Astrocyte (in vitro differentiated cells and primary cell): ENCODE measurements at regions not wholly inside any gene's neighbourhood (a gene's known extent, or its start where the extent isn't known, plus 50 kb on each side); places are given as distances from the start of the nearest gene placed in this dataset.

ENCODE experiments used
- DNase-seq: peaks from one replicate; pipeline ENCODE4 v3.0.0-alpha.2; 2010; ENCODE audit warnings: low read depth
- FAIRE-seq: peaks from 2 replicates; lab custom pipeline; 2011; peaks lifted over from hg19 to GRCh38; lab: Jason Lieb, UNC
- H2AFZ ChIP-seq: 2 replicates; pipeline ENCODE4 v1.6.0; 2012; ENCODE audit warnings: low read depth, low read length, inconsistent platforms
- H3K27ac ChIP-seq: 2 replicates; pipeline ENCODE4 v1.5.1; 2011; ENCODE audit warnings: low read depth, low read length, inconsistent platforms
- H3K27me3 ChIP-seq: 2 replicates; pipeline ENCODE4 v1.6.0; 2011; ENCODE audit warnings: low read length, inconsistent platforms; ENCODE audit not compliant: insufficient read depth
- H3K36me3 ChIP-seq: 2 replicates; pipeline ENCODE4 v1.5.1; 2011; ENCODE audit warnings: low read length, inconsistent platforms; ENCODE audit not compliant: insufficient read depth
- H3K4me1 ChIP-seq: 2 replicates; pipeline ENCODE4 v1.5.1; 2011; ENCODE audit warnings: low read length, inconsistent platforms; ENCODE audit not compliant: insufficient read depth
- H3K4me2 ChIP-seq: 2 replicates; pipeline ENCODE4 v1.6.0; 2012; ENCODE audit warnings: low read length, inconsistent platforms
- H3K4me3 ChIP-seq: 2 replicates; pipeline ENCODE4 v1.5.1; 2011; ENCODE audit warnings: low read depth, mild to moderate bottlenecking, low read length, inconsistent platforms; ENCODE audit not compliant: insufficient read depth
- H3K79me2 ChIP-seq: 2 replicates; pipeline ENCODE4 v1.6.0; 2012; ENCODE audit warnings: mild to moderate bottlenecking, low read length, inconsistent platforms; ENCODE audit not compliant: insufficient read depth
- H3K9ac ChIP-seq: 2 replicates; pipeline ENCODE4 v1.6.0; 2012; ENCODE audit warnings: mild to moderate bottlenecking, low read length, inconsistent platforms
- H3K9me3 ChIP-seq: 2 replicates; pipeline ENCODE4 v1.5.1; 2012; ENCODE audit warnings: low read depth, mild to moderate bottlenecking, low read length, inconsistent platforms; ENCODE audit not compliant: insufficient read depth
- H4K20me1 ChIP-seq: 2 replicates; pipeline ENCODE4 v1.6.0; 2012; ENCODE audit warnings: low read length, inconsistent platforms; ENCODE audit not compliant: insufficient read depth
- H3K27ac Mint-ChIP-seq: one replicate; pipeline ENCODE4 v1.8.0; 2021; ENCODE audit warnings: mild to moderate bottlenecking, mixed read lengths; ENCODE audit not compliant: unreplicated experiment
- H3K27me3 Mint-ChIP-seq: one replicate; pipeline ENCODE4 v1.8.0; 2021; ENCODE audit warnings: low read depth, mixed read lengths; ENCODE audit not compliant: unreplicated experiment
- H3K36me3 Mint-ChIP-seq: one replicate; pipeline ENCODE4 v1.8.0; 2021; ENCODE audit warnings: low read depth, mixed read lengths; ENCODE audit not compliant: unreplicated experiment
- H3K4me1 Mint-ChIP-seq: one replicate; pipeline ENCODE4 v1.8.0; 2021; ENCODE audit warnings: low read depth, mixed read lengths; ENCODE audit not compliant: unreplicated experiment
- H3K4me3 Mint-ChIP-seq: one replicate; pipeline ENCODE4 v1.8.0; 2021; ENCODE audit warnings: mild to moderate bottlenecking, moderate library complexity, mixed read lengths; ENCODE audit not compliant: unreplicated experiment
- H3K9me3 Mint-ChIP-seq: one replicate; pipeline ENCODE4 v1.8.0; 2021; ENCODE audit warnings: mild to moderate bottlenecking, mixed read lengths; ENCODE audit not compliant: unreplicated experiment
- CTCF ChIP-seq: IDR thresholded peaks from 2 replicates; pipeline ENCODE4 v1.5.1; 2011; ENCODE audit warnings: low read depth, mild to moderate bottlenecking, inconsistent platforms, low read length, moderate library complexity; ENCODE audit not compliant: insufficient read depth
- EZH2 ChIP-seq: IDR thresholded peaks from 2 replicates; pipeline ENCODE4 v1.6.1; 2012; ENCODE audit warnings: mild to moderate bottlenecking, low read length, inconsistent platforms; ENCODE audit not compliant: insufficient read depth

DNA sequence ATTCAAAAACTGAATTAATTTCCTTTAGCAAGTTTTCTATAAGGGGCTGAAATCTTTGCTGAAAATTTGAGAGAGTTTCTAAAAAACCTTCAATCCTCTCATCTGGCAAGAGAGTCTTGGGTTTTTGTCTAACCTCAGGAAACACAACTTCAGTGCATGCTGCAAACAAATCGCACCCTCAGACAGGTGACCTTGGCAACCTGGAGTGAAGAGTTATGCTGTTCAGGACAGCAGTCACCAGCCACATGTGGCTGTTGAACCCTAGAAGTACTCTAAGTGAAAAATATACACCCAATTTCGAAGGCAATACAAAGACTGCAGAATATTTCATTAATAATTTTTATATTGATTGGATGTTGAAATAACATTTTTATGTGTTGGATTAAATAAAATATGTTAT lies 184.8 kb downstream of the RPS29 start:
- Histone ChIP-seq H3K4me3 (no peak overlapping the region), H3K4me2 (no peak overlapping the region), H3K36me3 (no peaks in the 10 kb centered on the region), H3K27ac (no peak overlapping the region), H4K20me1 (no peaks in the 10 kb centered on the region), H3K9me3 (no peaks in the 10 kb centered on the region), H3K4me1 (no peaks in the 10 kb centered on the region), H2AFZ (no peak overlapping the region), H3K9ac (no peak overlapping the region), H3K27me3 (no peaks in the 10 kb centered on the region), H3K79me2 (no peaks in the 10 kb centered on the region)
- TF ChIP-seq EZH2 (no peak), CTCF (no peak)
- FAIRE-seq (no peak), DNase-seq (no peak)
- H3K27ac Mint-ChIP-seq = no peak overlapping the region
- no peak overlapping the region for H3K4me3 Mint-ChIP-seq
- H3K27me3 Mint-ChIP-seq = no peaks in the 10 kb centered on the region
- H3K36me3 Mint-ChIP-seq = no peaks in the 10 kb centered on the region
- no peaks in the 10 kb centered on the region for H3K4me1 Mint-ChIP-seq
- H3K9me3 Mint-ChIP-seq = no peaks in the 10 kb centered on the region

GRCh38 chr14:49396801-49397200 lies 189.4 kb downstream of the RPS29 start:
- H3K79me2 ChIP-seq = no peaks in the 10 kb centered on the region
- H3K4me1 Mint-ChIP-seq = no peaks in the 10 kb centered on the region
- FAIRE-seq (no peak), DNase-seq (no peak)
- H3K36me3 ChIP-seq = no peaks in the 10 kb centered on the region
- no peak overlapping the region for H3K27ac Mint-ChIP-seq
- no peaks in the 10 kb centered on the region for H4K20me1 ChIP-seq
- H3K27me3 ChIP-seq = no peaks in the 10 kb centered on the region
- no peaks in the 10 kb centered on the region for H3K9me3 Mint-ChIP-seq
- no peaks in the 10 kb centered on the region for H3K4me1 ChIP-seq
- peaks cover 7% of the 10 kb centered on the region for H3K27me3 Mint-ChIP-seq
- no peak overlapping the region for H3K4me2 ChIP-seq
- no peak overlapping the region for H3K4me3 Mint-ChIP-seq
- no peaks in the 10 kb centered on the region for H3K9me3 ChIP-seq
- H3K36me3 Mint-ChIP-seq = no peaks in the 10 kb centered on the region
- H2AFZ ChIP-seq = no peak overlapping the region
- H3K9ac ChIP-seq = no peak overlapping the region
- H3K27ac ChIP-seq = no peak overlapping the region
- no peak overlapping the region for H3K4me3 ChIP-seq
- no peak for TF ChIP-seq CTCF
- no peak for TF ChIP-seq EZH2

GRCh38 chr14:49381778-49382177 lies 204.4 kb downstream of the RPS29 start:
- TF ChIP-seq CTCF (no peak), EZH2 (no peak)
- Histone ChIP-seq H3K4me2 (no peak overlapping the region), H3K27ac (no peak overlapping the region), H3K9ac (no peak overlapping the region), H3K9me3 (no peaks in the 10 kb centered on the region), H3K4me3 (no peak overlapping the region), H3K36me3 (no peaks in the 10 kb centered on the region), H3K79me2 (no peaks in the 10 kb centered on the region), H2AFZ (no peak overlapping the region), H3K27me3 (no peaks in the 10 kb centered on the region), H4K20me1 (no peaks in the 10 kb centered on the region), H3K4me1 (no peaks in the 10 kb centered on the region)
- no peaks in the 10 kb centered on the region for H3K4me1 Mint-ChIP-seq
- no peaks in the 10 kb centered on the region for H3K27me3 Mint-ChIP-seq
- peaks cover 6% of the 10 kb centered on the region for H3K9me3 Mint-ChIP-seq
- no peaks in the 10 kb centered on the region for H3K36me3 Mint-ChIP-seq
- no peak for DNase-seq
- no peak for FAIRE-seq
- no peak overlapping the region for H3K27ac Mint-ChIP-seq
- no peak overlapping the region for H3K4me3 Mint-ChIP-seq
